AG04450 (cell line): ENCODE measurements at regions not wholly inside any gene's neighbourhood (a gene's known extent, or its start where the extent isn't known, plus 50 kb on each side); places are given as distances from the start of the nearest gene placed in this dataset.

Experiments
- CTCF ChIA-PET: fragments of 300-600, 350-600 bp; formaldehyde crosslinking; extraction: SDS; loops from one replicate; lab custom pipeline; 2022; ENCODE audit warnings: antibody characterized with exemption, inconsistent platforms; lab: Charles Lee
- POLR2A ChIA-PET: fragments of 350-600 bp; formaldehyde crosslinking; extraction: SDS; loops from one replicate; lab custom pipeline; 2021; ENCODE audit warnings: antibody characterized with exemption, inconsistent platforms; lab: Yijun Ruan, JAX
- DNase-seq: peaks from one replicate; pipeline ENCODE4 v3.0.0-alpha.2; 2011; ENCODE audit warnings: low read depth, low spot score
- H3K27ac ChIP-seq: one replicate; pipeline ENCODE4 v1.5.1; 2012; ENCODE audit warnings: low read depth, low read length, control low read depth
- H3K27me3 ChIP-seq: one replicate; pipeline ENCODE4 v1.6.0; 2012; ENCODE audit warnings: low read length; ENCODE audit not compliant: control insufficient read depth, insufficient read depth
- H3K4me3 ChIP-seq: 2 replicates; pipeline ENCODE4 v1.5.1; 2011; ENCODE audit warnings: mild to moderate bottlenecking, low read depth, low read length, control low read depth
- H3K9me3 ChIP-seq: 2 replicates; pipeline ENCODE4 v1.5.1; 2012; ENCODE audit warnings: low read length; ENCODE audit not compliant: control insufficient read depth, insufficient read depth
- CTCF ChIP-seq: IDR thresholded peaks from 2 replicates; pipeline ENCODE4 v1.5.1; 2011; ENCODE audit warnings: low read depth, low read length, control low read depth, inconsistent platforms

GRCh38 chr12:77678621-77679020 is 152.1 kb upstream of the NAV3 start:
- DNase-seq, result no peak
- TF ChIP-seq CTCF, result no peak
- Histone ChIP-seq H3K27me3 (no peaks in the 10 kb centered on the region), H3K9me3 (no peaks in the 10 kb centered on the region), H3K27ac (no peak overlapping the region), H3K4me3 (no peak overlapping the region)
- CTCF ChIA-PET, result interaction anchor here (0.6 to 2.0 kb wide), 2 partner anchors 8 to 1659 kb away, joined by 3 to 9 read pairs; no protein-coding TSS in a partner anchor
- POLR2A ChIA-PET, result no interaction called here

- no peak overlapping the region for H3K27ac ChIP-seq
- POLR2A ChIA-PET, result no interaction called here
- H3K4me3 ChIP-seq, result no peak overlapping the region
Measured at GRCh38 chr12:77667101-77667500, 163.6 kb upstream of the NAV3 start.

GRCh38 chr12:77648716-77649115 is 182.0 kb upstream of the NAV3 start:
- H3K27me3 ChIP-seq, result no peaks in the 10 kb centered on the region
- TF ChIP-seq CTCF, result no peak
- no peaks in the 10 kb centered on the region for H3K9me3 ChIP-seq
- ChIA-PET CTCF (no interaction called here), POLR2A (no interaction called here)
- no peak for DNase-seq
- H3K4me3 ChIP-seq, result no peak overlapping the region
- H3K27ac ChIP-seq, result no peak overlapping the region

More at GRCh38 chr12:77667101-77667500, 163.6 kb upstream of the NAV3 start:
- Histone ChIP-seq H3K27me3 (no peaks in the 10 kb centered on the region), H3K9me3 (no peaks in the 10 kb centered on the region)
- CTCF ChIA-PET, result no interaction called here
- DNase-seq, result no peak
- TF ChIP-seq CTCF, result no peak

- no peak for DNase-seq
- no peak overlapping the region for H3K4me3 ChIP-seq
- ChIA-PET CTCF (no interaction called here), POLR2A (no interaction called here)
- no peaks in the 10 kb centered on the region for H3K27me3 ChIP-seq
- H3K9me3 ChIP-seq, result no peaks in the 10 kb centered on the region
- TF ChIP-seq CTCF, result no peak
- H3K27ac ChIP-seq, result no peak overlapping the region
Measured at GRCh38 chr12:77645966-77646598, 184.6 kb upstream of the NAV3 start.

- ChIA-PET CTCF (interaction anchor here (0.7 kb wide), 1 partner anchor 284 kb away, joined by 3 read pairs; no protein-coding TSS in a partner anchor), POLR2A (no interaction called here)
- no peaks in the 10 kb centered on the region for H3K27me3 ChIP-seq
- H3K4me3 ChIP-seq, result no peak overlapping the region
- H3K27ac ChIP-seq, result no peak overlapping the region
- H3K9me3 ChIP-seq, result no peaks in the 10 kb centered on the region
- no peak for TF ChIP-seq CTCF
- no peak for DNase-seq
Measured at GRCh38 chr12:77644915-77645605, 185.6 kb upstream of the NAV3 start.
